GM18861 (cell line): ENCODE measurements at regions not wholly inside any gene's neighbourhood (a gene's known extent, or its start where the extent isn't known, plus 50 kb on each side); places are given as distances from the start of the nearest gene placed in this dataset.
"Not testable (repeated sequence)": the region's sequence is repeated elsewhere in the genome, so short reads cannot be mapped to it uniquely, and the experiment has no call there.

ENCODE experiments used
- ATAC-seq: cut with Tn5 transposase; IDR thresholded peaks from one replicate; pipeline ENCODE4 v1.9.1; 2021; ENCODE audit not compliant: unreplicated experiment

- ATAC-seq: no peak
Measured at GRCh38 chrX:5314148-5314547, 914.5 kb downstream of the NLGN4X start.

GRCh38 chrX:5307416-5307815 lies 921.3 kb downstream of the NLGN4X start:
- ATAC-seq: no peak

- ATAC-seq: no peak
Measured at GRCh38 chrX:5306654-5307121, 922.0 kb downstream of the NLGN4X start.

- ATAC-seq: no peak
Measured at GRCh38 chrX:5305452-5305851, 923.2 kb downstream of the NLGN4X start.

- ATAC-seq: no peak
Measured at GRCh38 chrX:5295004-5295403, 933.7 kb downstream of the NLGN4X start.

GRCh38 chrX:5290635-5291034 lies 938.0 kb downstream of the NLGN4X start:
- no peak for ATAC-seq

- ATAC-seq: not testable (repeated sequence)
Measured at GRCh38 chrX:5289949-5290348, 938.7 kb downstream of the NLGN4X start.

GRCh38 chrX:5278908-5279307 lies 949.8 kb downstream of the NLGN4X start:
- no peak for ATAC-seq

GRCh38 chrX:5265324-5265850 lies 963.3 kb downstream of the NLGN4X start:
- no peak for ATAC-seq

GRCh38 chrX:5250106-5250505 lies 978.6 kb downstream of the NLGN4X start:
- no peak for ATAC-seq

GRCh38 chrX:5242091-5242790 lies 986.4 kb downstream of the NLGN4X start:
- ATAC-seq: no peak

- no peak for ATAC-seq
Measured at GRCh38 chrX:5236749-5237148, 991.9 kb downstream of the NLGN4X start.

- no peak for ATAC-seq
Measured at GRCh38 chrX:5236096-5236495, 992.6 kb downstream of the NLGN4X start.

- no peak for ATAC-seq
Measured at GRCh38 chrX:5233830-5234229, 994.8 kb downstream of the NLGN4X start.

GRCh38 chrX:5220421-5220820 lies 1008.2 kb downstream of the NLGN4X start:
- no peak for ATAC-seq

GRCh38 chrX:5194806-5195205 lies 1033.9 kb downstream of the NLGN4X start:
- ATAC-seq: no peak

- ATAC-seq: no peak
Measured at GRCh38 chrX:5180135-5180741, 1048.4 kb downstream of the NLGN4X start.

- ATAC-seq: no peak
Measured at GRCh38 chrX:5176766-5177165, 1051.9 kb downstream of the NLGN4X start.

- peak; percentile 72 for ATAC-seq
Measured at GRCh38 chrX:5163663-5164062, 1065.0 kb downstream of the NLGN4X start.

- ATAC-seq: no peak
Measured at GRCh38 chrX:5155301-5155700, 1073.4 kb downstream of the NLGN4X start.

- no peak for ATAC-seq
Measured at GRCh38 chrX:5145957-5146356, 1082.7 kb downstream of the NLGN4X start.

GRCh38 chrX:5142644-5143043 lies 1086.0 kb downstream of the NLGN4X start:
- ATAC-seq: no peak
